IPS-15b (cell line): ENCODE measurements at regions not wholly inside any gene's neighbourhood (a gene's known extent, or its start where the extent isn't known, plus 50 kb on each side); places are given as distances from the start of the nearest gene placed in this dataset.
"Not testable (repeated sequence)": the region's sequence is repeated elsewhere in the genome, so short reads cannot be mapped to it uniquely, and the experiment has no call there.

Experiments
- H3K27me3 ChIP-seq: one replicate; pipeline ENCODE4 v1.6.1; 2013; ENCODE audit warnings: low read length; ENCODE audit not compliant: control insufficient read depth, insufficient read depth
- H3K36me3 ChIP-seq: one replicate; pipeline ENCODE4 v1.6.1; 2013; ENCODE audit warnings: low read length; ENCODE audit not compliant: control insufficient read depth, insufficient read depth
- H3K4me1 ChIP-seq: one replicate; pipeline ENCODE4 v1.6.1; 2013; ENCODE audit warnings: mild to moderate bottlenecking, low read length; ENCODE audit not compliant: control insufficient read depth, insufficient read depth
- H3K4me3 ChIP-seq: one replicate; pipeline ENCODE4 v1.5.1; 2013; ENCODE audit warnings: low read depth, low read length
- H3K9ac ChIP-seq: one replicate; pipeline ENCODE4 v1.6.1; 2013; ENCODE audit warnings: low read depth, mild to moderate bottlenecking, low read length
- H3K9me3 ChIP-seq: one replicate; pipeline ENCODE4 v1.6.1; 2013; ENCODE audit warnings: mild to moderate bottlenecking, low read length; ENCODE audit not compliant: control insufficient read depth, insufficient read depth

- Histone ChIP-seq H3K36me3 (no peaks in the 10 kb centered on the region), H3K9me3 (no peaks in the 10 kb centered on the region), H3K4me3 (no peak overlapping the region), H3K4me1 (peaks cover 11% of the 10 kb centered on the region), H3K9ac (no peak overlapping the region), H3K27me3 (no peaks in the 10 kb centered on the region)
Measured at GRCh38 chr4:103305355-103305754, 107.2 kb upstream of the CENPE start.

GRCh38 chr4:103303011-103303410, 104.9 kb upstream of the CENPE start:
- no peaks in the 10 kb centered on the region for H3K27me3 ChIP-seq
- H3K9me3 ChIP-seq: no peaks in the 10 kb centered on the region
- H3K4me1 ChIP-seq: peaks cover 11% of the 10 kb centered on the region
- H3K36me3 ChIP-seq: no peaks in the 10 kb centered on the region
- H3K4me3 ChIP-seq: no peak overlapping the region
- H3K9ac ChIP-seq: no peak overlapping the region

- Histone ChIP-seq H3K36me3 (no peaks in the 10 kb centered on the region), H3K4me1 (no peaks in the 10 kb centered on the region), H3K9ac (no peak overlapping the region), H3K27me3 (no peaks in the 10 kb centered on the region), H3K9me3 (no peaks in the 10 kb centered on the region), H3K4me3 (no peak overlapping the region)
Measured at GRCh38 chr4:103292959-103293358, 94.8 kb upstream of the CENPE start.

- H3K27me3 ChIP-seq: no peaks in the 10 kb centered on the region
- H3K4me3 ChIP-seq: no peak overlapping the region
- no peaks in the 10 kb centered on the region for H3K9me3 ChIP-seq
Measured at GRCh38 chr4:103292373-103292772, 94.2 kb upstream of the CENPE start.

GRCh38 chr4:103289186-103289585, 91.0 kb upstream of the CENPE start:
- H3K36me3 ChIP-seq: no peaks in the 10 kb centered on the region
- no peaks in the 10 kb centered on the region for H3K4me1 ChIP-seq
- H3K9ac ChIP-seq: no peak overlapping the region
- H3K27me3 ChIP-seq: no peaks in the 10 kb centered on the region
- peaks cover 6% of the 10 kb centered on the region for H3K9me3 ChIP-seq
- no peak overlapping the region for H3K4me3 ChIP-seq

More at GRCh38 chr4:103292373-103292772, 94.2 kb upstream of the CENPE start:
- no peaks in the 10 kb centered on the region for H3K36me3 ChIP-seq
- no peaks in the 10 kb centered on the region for H3K4me1 ChIP-seq
- no peak overlapping the region for H3K9ac ChIP-seq

- peaks cover 5% of the 10 kb centered on the region for H3K9me3 ChIP-seq
- H3K4me1 ChIP-seq: no peaks in the 10 kb centered on the region
- no peaks in the 10 kb centered on the region for H3K27me3 ChIP-seq
- no peak overlapping the region for H3K4me3 ChIP-seq
- H3K36me3 ChIP-seq: peaks cover 3% of the 10 kb centered on the region
- H3K9ac ChIP-seq: no peak overlapping the region
Measured at GRCh38 chr4:103272174-103272573, 74.0 kb upstream of the CENPE start.

- Histone ChIP-seq H3K4me3 (no peak overlapping the region), H3K27me3 (no peaks in the 10 kb centered on the region), H3K9me3 (peaks cover 5% of the 10 kb centered on the region), H3K9ac (no peak overlapping the region), H3K36me3 (peaks cover 3% of the 10 kb centered on the region), H3K4me1 (no peaks in the 10 kb centered on the region)
Measured at GRCh38 chr4:103268746-103269145, 70.6 kb upstream of the CENPE start.

GRCh38 chr4:103264905-103265304, 66.8 kb upstream of the CENPE start:
- H3K9ac ChIP-seq: no peak overlapping the region
- no peaks in the 10 kb centered on the region for H3K4me1 ChIP-seq

GRCh38 chr4:103256068-103256467, 57.9 kb upstream of the CENPE start:
- H3K4me1 ChIP-seq, H3K27me3 ChIP-seq, H3K9me3 ChIP-seq, H3K36me3 ChIP-seq, H3K9ac ChIP-seq: not testable (repeated sequence)
- peak overlapping the region; percentile 28 for H3K4me3 ChIP-seq

More at GRCh38 chr4:103264905-103265304, 66.8 kb upstream of the CENPE start:
- no peaks in the 10 kb centered on the region for H3K36me3 ChIP-seq
- no peaks in the 10 kb centered on the region for H3K9me3 ChIP-seq
- no peak overlapping the region for H3K4me3 ChIP-seq
- no peaks in the 10 kb centered on the region for H3K27me3 ChIP-seq
